WTC11 (cell line): ENCODE measurements at regions not wholly inside any gene's neighbourhood (a gene's known extent, or its start where the extent isn't known, plus 50 kb on each side); places are given as distances from the start of the nearest gene placed in this dataset.

Source experiments
- ATAC-seq: fragments of 200-7000 bp; cut with Tn5 transposase; 2 replicates; pipeline ENCODE4 v1.10.0; 2021; ENCODE audit warnings: mild to moderate bottlenecking, moderate library complexity
- CTCF ChIA-PET: fragments of 300-600 bp; sonication (Branson Sonifier 250); formaldehyde crosslinking; loops from one replicate; lab custom pipeline; 2021; ENCODE audit warnings: antibody characterized with exemption; lab: Charles Lee
- POLR2A ChIA-PET: fragments of 350-600 bp; sonication (Branson Sonifier 250); formaldehyde crosslinking; loops from one replicate; lab custom pipeline; 2021; ENCODE audit warnings: antibody characterized with exemption; lab: Charles Lee
- DNase-seq: peaks from one replicate; pipeline ENCODE4 v3.0.0; 2021; ENCODE audit warnings: low spot score
- H3K27ac Mint-ChIP-seq: 2 replicates; pipeline ENCODE4 v1.8.0; 2021; ENCODE audit warnings: mixed read lengths
- H3K27me3 Mint-ChIP-seq: 2 replicates; pipeline ENCODE4 v1.8.0; 2021; ENCODE audit warnings: low read depth, mild to moderate bottlenecking, moderate library complexity, mixed read lengths
- H3K36me3 Mint-ChIP-seq: 2 replicates; pipeline ENCODE4 v1.8.0; 2021; ENCODE audit warnings: mixed read lengths
- H3K4me1 Mint-ChIP-seq: 2 replicates; pipeline ENCODE4 v1.8.0; 2022; ENCODE audit warnings: mixed read lengths
- H3K4me3 Mint-ChIP-seq: 2 replicates; pipeline ENCODE4 v1.8.0; 2021; ENCODE audit warnings: mild to moderate bottlenecking, moderate library complexity, mixed read lengths
- H3K9me3 Mint-ChIP-seq: 2 replicates; pipeline ENCODE4 v1.8.0; 2021; ENCODE audit warnings: mixed read lengths
- ATF1 ChIP-seq: sonication (generic); formaldehyde crosslinking; IDR thresholded peaks from 2 replicates; pipeline ENCODE4 v1.8.1; 2023; ENCODE audit warnings: mild to moderate bottlenecking, moderate library complexity, missing genetic modification reagents
- CBFB ChIP-seq: sonication (generic); formaldehyde crosslinking; IDR thresholded peaks from 2 replicates; pipeline ENCODE4 v1.8.1; 2022; ENCODE audit warnings: mild to moderate bottlenecking, low read depth, missing genetic modification reagents
- CREM ChIP-seq: sonication (generic); formaldehyde crosslinking; IDR thresholded peaks from 2 replicates; pipeline ENCODE4 v1.8.1; 2022; ENCODE audit warnings: mild to moderate bottlenecking, missing genetic modification reagents, moderate library complexity
- E2F5 ChIP-seq: sonication (generic); formaldehyde crosslinking; IDR thresholded peaks from 2 replicates; pipeline ENCODE4 v1.8.1; 2022; ENCODE audit warnings: mild to moderate bottlenecking, moderate library complexity, missing genetic modification reagents
- GABPB1 ChIP-seq: sonication (generic); formaldehyde crosslinking; IDR thresholded peaks from 2 replicates; pipeline ENCODE4 v1.8.1; 2023; ENCODE audit warnings: mild to moderate bottlenecking, missing genetic modification reagents
- GTF2I ChIP-seq: fragments of 250-450 bp; sonication (Bioruptor Pico); conservative IDR thresholded peaks from 2 replicates; pipeline ENCODE4 v1.4.0; 2021; ENCODE audit warnings: mild to moderate bottlenecking
- IRF1 ChIP-seq: sonication (generic); formaldehyde crosslinking; IDR thresholded peaks from 2 replicates; pipeline ENCODE4 v1.8.0; 2023; ENCODE audit warnings: missing genetic modification reagents
- MXD4 ChIP-seq: fragments of 250-450 bp; sonication (Bioruptor Pico); IDR thresholded peaks from 2 replicates; pipeline ENCODE4 v1.8.0; 2021; ENCODE audit warnings: mild to moderate bottlenecking, moderate library complexity, borderline replicate concordance
- NFE2L1 ChIP-seq: sonication (generic); formaldehyde crosslinking; IDR thresholded peaks from 2 replicates; pipeline ENCODE4 v1.8.1; 2023; ENCODE audit warnings: missing genetic modification reagents
- STAT6 ChIP-seq: sonication (generic); formaldehyde crosslinking; conservative IDR thresholded peaks from 2 replicates; pipeline ENCODE4 v1.8.1; 2023; ENCODE audit warnings: mild to moderate bottlenecking, low read depth, missing genetic modification reagents, moderate library complexity
- TEAD4 ChIP-seq: sonication (generic); formaldehyde crosslinking; IDR thresholded peaks from 2 replicates; pipeline ENCODE4 v1.8.0; 2022; ENCODE audit warnings: mild to moderate bottlenecking, missing genetic modification reagents
- USF2 ChIP-seq: sonication (generic); formaldehyde crosslinking; IDR thresholded peaks from 2 replicates; pipeline ENCODE4 v1.8.1; 2023; ENCODE audit warnings: mild to moderate bottlenecking, missing genetic modification reagents, moderate library complexity
- ZBTB43 ChIP-seq: sonication (generic); formaldehyde crosslinking; IDR thresholded peaks from 2 replicates; pipeline ENCODE4 v1.8.1; 2023; ENCODE audit warnings: mild to moderate bottlenecking, missing genetic modification reagents
- ZNF281 ChIP-seq: sonication (generic); formaldehyde crosslinking; IDR thresholded peaks from 2 replicates; pipeline ENCODE4 v1.8.0; 2023; ENCODE audit warnings: mild to moderate bottlenecking, missing genetic modification reagents
- ZNF423 ChIP-seq: fragments of 250-450 bp; sonication (Bioruptor Pico); IDR thresholded peaks from 2 replicates; pipeline ENCODE4 v2.1.2; 2022; ENCODE audit warnings: mild to moderate bottlenecking, moderate library complexity
- ZNF425 ChIP-seq: fragments of 250-450 bp; sonication (Bioruptor Pico); conservative IDR thresholded peaks from 2 replicates; pipeline ENCODE4 v1.9.0; 2021; ENCODE audit warnings: mild to moderate bottlenecking
- ZSCAN18 ChIP-seq: fragments of 250-450 bp; sonication (Bioruptor Pico); IDR thresholded peaks from 2 replicates; pipeline ENCODE4 v2.1.2; 2022; ENCODE audit warnings: mild to moderate bottlenecking, moderate library complexity

- no peak for TF ChIP-seq STAT6 (CRISPR knock-in tag)
- no peak for TF ChIP-seq CREM
These were observed 583.1 kb downstream of the XIRP2 start (continued) for GRCh38 chr2:167471332-167471731.

- Mint-ChIP-seq H3K4me3 (no peak overlapping the region), H3K27ac (peak overlapping the region; percentile 27; the same call in 1 of the 2 replicates), H3K27me3 (peaks cover 4% of the 10 kb centered on the region; the same call in 1 of the 2 replicates), H3K36me3 (peaks cover 30% of the 10 kb centered on the region), H3K9me3 (peaks cover 31% of the 10 kb centered on the region), H3K4me1 (no peaks in the 10 kb centered on the region)
- CTCF ChIA-PET: interaction anchor here (0.8 to 1.1 kb wide), 3 partner anchors 11 to 198 kb away, joined by 3 read pairs; no protein-coding TSS in a partner anchor
- no peak for DNase-seq
- no peak for ATAC-seq
- POLR2A ChIA-PET: no interaction called here
- TF ChIP-seq NFE2L1 (CRISPR knock-in tag) (no peak), ZNF281 (CRISPR knock-in tag) (no peak), ZNF425 (no peak), TEAD4 (CRISPR knock-in tag) (no peak), USF2 (no peak), IRF1 (no peak), ZNF423 (no peak), GABPB1 (CRISPR knock-in tag) (no peak), ZSCAN18 (CRISPR knock-in tag) (no peak)
These were observed 574.1 kb downstream of the XIRP2 start for GRCh38 chr2:167462379-167462778.

- Mint-ChIP-seq H3K27me3 (peaks cover 3% of the 10 kb centered on the region; the same call in 1 of the 2 replicates), H3K4me3 (no peak overlapping the region), H3K9me3 (peaks cover 54% of the 10 kb centered on the region), H3K36me3 (peaks cover 49% of the 10 kb centered on the region), H3K4me1 (peaks cover 15% of the 10 kb centered on the region), H3K27ac (no peak overlapping the region)
- ATAC-seq (no peak), DNase-seq (no peak)
- CTCF ChIA-PET: no interaction called here
- POLR2A ChIA-PET: no interaction called here
- no peak for TF ChIP-seq CREM
- no peak for TF ChIP-seq GTF2I (CRISPR knock-in tag)
- TF ChIP-seq ZBTB43: no peak
- no peak for TF ChIP-seq E2F5
- TF ChIP-seq CBFB (CRISPR knock-in tag): no peak
- no peak for TF ChIP-seq MXD4
- no peak for TF ChIP-seq ATF1 (CRISPR knock-in tag)
These were observed 565.8 kb downstream of the XIRP2 start for GRCh38 chr2:167454036-167454435.
